NCI-H510A treated with DMSO at 0.1 percent for 48 hours (cell line): ENCODE measurements at regions not wholly inside any gene's neighbourhood (a gene's known extent, or its start where the extent isn't known, plus 50 kb on each side); places are given as distances from the start of the nearest gene placed in this dataset.
A peak's percentile ranks its signal among the peaks of the same experiment; 100 is the strongest.
"Not testable (repeated sequence)": the region's sequence is repeated elsewhere in the genome, so short reads cannot be mapped to it uniquely, and the experiment has no call there.

ENCODE experiments used
- DNase-seq: peaks from one replicate; lab custom pipeline; 2025; lab: John Stamatoyannopoulos, UW

DNA sequence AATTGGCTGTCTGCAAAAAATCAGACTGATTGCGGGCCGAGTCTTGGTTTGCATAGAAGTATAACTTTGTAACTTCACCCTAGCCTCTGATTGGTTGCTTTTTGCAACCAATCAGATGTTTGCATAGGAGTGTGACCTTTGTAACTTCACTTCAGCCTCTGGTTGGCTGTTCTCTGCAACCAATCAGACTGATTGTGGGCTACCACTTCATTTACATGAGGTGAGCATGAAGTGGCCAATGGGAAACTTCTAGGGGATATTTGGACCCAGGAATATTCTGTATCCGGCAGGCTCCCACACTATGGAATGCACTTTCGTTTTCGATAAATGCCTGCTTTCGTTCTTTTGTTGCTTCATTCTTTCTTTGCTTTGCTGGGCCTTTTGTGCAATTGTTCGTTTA lies 667.7 kb downstream of the FAM133A start:
- not testable (repeated sequence) for DNase-seq

- DNase-seq, result no peak
Measured at GRCh38 chrX:94361241-94361640, 687.2 kb downstream of the FAM133A start.

- no peak for DNase-seq
Measured at GRCh38 chrX:94365736-94366135, 691.7 kb downstream of the FAM133A start.

DNA sequence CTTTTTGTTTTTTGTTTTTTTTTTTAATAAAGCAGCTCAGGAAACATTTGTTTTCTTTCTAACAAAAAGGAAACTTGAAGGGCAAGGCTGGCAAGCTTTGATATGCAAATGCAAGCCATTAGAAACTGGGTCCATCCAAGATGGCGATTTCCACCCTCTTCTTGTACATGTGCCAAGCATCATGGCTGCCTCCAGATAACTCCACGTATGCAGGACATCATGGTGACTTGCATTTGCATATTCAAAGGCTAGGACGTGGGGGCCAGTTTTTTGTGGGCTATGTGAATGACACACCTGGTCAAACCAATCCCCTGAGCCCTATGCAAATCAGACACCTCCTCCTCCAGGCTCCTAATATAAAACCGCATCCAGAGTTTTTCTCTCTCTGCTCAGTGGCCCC lies 692.6 kb downstream of the FAM133A start:
- DNase-seq, result no peak

GRCh38 chrX:94389044-94389443 lies 715.0 kb downstream of the FAM133A start:
- no peak for DNase-seq

DNA sequence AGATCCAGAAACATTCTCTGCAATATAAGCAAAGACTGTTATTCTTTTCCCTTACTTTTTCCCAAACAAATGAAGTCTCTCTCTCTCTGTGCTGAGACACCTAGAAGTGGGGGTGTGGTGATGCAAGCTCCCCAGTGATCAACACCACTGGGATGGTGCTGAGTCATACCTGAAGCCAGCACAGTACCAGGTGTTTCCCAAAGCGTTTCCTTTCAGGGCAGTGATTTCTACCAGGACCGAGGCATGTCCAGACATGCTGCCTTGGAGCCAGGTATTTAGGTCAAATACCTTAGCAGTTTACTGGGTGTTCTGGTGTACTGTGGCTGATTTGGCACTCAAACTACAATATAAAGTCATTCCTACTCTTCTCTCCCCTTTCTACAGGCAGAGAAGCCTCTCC lies 726.5 kb downstream of the FAM133A start:
- DNase-seq, result no peak

GRCh38 chrX:94401426-94401825 lies 727.4 kb downstream of the FAM133A start:
- peak; percentile 14 for DNase-seq

- DNase-seq, result no peak
Measured at GRCh38 chrX:94414746-94415145, 740.7 kb downstream of the FAM133A start.

- DNase-seq, result no peak
Measured at GRCh38 chrX:94418065-94418464, 744.1 kb downstream of the FAM133A start.

DNA sequence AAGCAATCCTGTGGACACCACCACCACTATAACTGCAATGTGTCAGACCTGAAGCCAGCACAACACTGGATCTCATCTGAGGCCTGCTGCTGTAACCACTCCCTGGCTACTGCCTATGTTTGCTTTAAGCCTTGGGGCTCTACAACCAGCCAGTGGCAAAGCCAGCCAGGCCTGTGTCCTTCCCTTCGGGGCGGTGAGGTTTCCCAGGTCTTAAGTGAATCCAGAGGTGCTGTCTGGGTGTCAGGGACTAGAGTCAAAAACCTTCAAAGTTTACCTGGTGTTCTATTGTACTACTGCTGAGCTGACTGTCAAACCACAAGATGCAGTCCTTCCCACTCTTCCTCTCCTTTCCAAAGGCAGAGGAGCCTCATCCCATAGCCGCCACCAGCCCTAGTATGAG lies 750.5 kb downstream of the FAM133A start:
- DNase-seq, result no peak

DNA sequence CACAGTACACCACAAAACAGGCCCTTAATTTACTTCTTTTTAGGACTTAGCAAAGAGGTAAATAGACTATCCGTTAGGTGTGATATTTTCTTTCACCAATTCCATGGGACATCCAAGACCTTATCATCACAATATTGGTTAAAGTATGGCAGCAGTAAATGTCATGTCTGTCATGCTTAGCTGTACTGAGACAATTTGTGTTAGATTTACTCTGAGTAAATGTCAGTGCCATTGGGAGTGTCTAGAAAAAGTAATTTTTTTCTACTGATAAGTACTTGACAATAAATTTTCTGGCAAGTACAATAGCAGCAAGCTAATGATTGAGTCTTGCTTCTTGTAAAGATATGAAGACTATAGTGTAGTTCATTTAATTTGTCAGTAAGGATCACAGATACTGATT lies 756.1 kb downstream of the FAM133A start:
- no peak for DNase-seq

DNA sequence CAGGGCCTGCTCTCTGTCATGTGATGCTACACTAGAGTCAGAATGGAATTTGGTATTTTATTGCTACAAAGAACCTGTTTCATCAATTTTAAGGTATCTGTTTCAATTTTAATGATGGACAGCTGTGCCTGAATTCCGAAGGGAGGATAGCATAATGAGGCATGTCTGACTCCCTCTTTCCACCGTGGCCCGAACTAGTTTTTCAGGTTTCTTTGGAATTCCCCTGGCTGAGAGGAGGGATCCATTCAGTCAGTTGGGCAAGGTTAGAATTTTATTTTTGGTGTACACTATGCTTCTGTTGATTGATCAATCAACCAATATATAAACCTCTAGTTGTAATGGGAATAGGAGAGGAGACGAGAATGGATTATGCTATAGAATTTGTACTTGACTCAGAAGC lies 761.8 kb downstream of the FAM133A start:
- DNase-seq, result no peak

DNA sequence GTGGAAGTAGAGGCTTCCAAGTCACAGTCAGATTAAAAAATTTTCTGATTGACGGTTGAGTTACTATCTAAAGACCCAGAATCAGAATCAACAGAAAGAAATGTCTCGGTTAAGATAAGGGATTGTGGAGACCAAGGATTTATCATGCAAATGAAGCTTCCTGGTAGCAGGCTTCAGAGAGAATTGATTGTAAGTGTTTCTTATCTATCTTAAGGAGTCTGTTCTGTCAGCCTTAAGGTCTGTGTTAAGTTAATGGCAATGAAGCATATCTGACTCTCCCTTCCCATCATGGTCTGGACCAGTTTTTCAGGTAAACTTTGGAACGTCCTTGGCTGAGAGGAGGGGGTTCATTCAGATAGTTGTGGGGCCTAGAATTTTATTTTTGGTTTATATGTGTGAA lies 780.2 kb downstream of the FAM133A start:
- no peak for DNase-seq

- DNase-seq, result no peak
Measured at GRCh38 chrX:94454606-94455005, 780.6 kb downstream of the FAM133A start.

GRCh38 chrX:94455782-94456181 lies 781.8 kb downstream of the FAM133A start:
- no peak for DNase-seq

DNA sequence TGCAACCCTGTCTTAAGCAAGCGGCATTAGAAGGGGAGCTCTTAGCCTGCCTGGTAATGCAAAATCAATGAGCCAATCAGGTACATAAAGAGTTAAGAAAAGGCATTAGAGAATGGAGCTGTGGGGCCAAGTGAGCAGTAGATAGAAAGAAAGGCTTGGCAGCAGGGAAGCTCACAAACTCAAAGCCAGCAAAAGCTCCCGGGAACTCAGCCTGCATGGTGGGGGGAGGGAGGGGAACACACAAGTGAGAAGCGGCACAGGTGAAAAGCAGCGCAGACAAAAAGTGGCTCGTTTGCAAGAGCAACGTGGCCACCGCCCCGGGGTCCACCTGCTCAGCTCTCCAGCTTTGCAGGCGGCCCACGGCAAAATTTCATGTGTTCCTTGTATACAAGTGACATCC lies 818.5 kb downstream of the FAM133A start:
- DNase-seq, result no peak

DNA sequence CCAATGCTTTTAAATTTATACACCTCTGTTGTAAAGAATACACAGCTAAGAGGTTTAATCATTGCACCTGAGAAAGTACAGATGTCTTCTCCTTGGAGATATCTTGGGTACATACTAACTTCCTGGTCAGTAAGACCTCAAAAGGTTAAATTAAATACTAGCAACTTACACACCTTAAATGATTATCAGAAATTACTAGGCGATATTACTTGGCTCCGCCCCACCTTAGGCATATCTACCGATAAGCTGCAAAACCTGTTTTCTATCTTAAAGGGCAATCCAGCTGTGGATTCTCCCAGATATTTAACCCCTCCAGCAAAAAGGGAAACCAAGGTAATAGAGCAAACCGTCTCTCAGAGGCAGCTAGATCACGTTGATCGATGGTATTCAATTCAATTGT lies 819.4 kb downstream of the FAM133A start:
- DNase-seq, result no peak

GRCh38 chrX:94511564-94511963 lies 837.6 kb downstream of the FAM133A start:
- DNase-seq, result no peak

DNA sequence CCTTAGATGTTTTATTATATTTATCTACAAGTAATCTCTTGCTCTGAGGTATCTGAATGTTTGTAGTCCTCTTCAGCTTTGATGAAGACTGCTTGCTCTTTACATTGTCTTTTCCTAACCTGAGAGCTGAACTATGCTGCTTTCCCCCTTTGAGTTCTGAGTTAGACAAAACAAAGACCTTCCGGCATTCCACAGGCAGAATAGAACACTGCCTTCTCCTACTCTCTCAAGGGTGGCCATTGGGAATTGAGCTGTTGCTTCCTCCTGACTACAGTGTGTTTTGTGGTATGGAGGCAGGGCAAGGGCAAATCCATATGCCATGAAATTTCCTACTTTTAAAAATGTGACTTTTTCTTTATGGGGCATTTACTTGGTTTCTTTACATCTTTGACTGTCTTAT lies 841.0 kb downstream of the FAM133A start:
- no peak for DNase-seq

GRCh38 chrX:94524867-94525266 lies 850.9 kb downstream of the FAM133A start:
- DNase-seq, result no peak

GRCh38 chrX:94545722-94546121 lies 871.7 kb downstream of the FAM133A start:
- DNase-seq, result no peak

GRCh38 chrX:94551831-94552230 lies 877.8 kb downstream of the FAM133A start:
- no peak for DNase-seq

- no peak for DNase-seq
Measured at GRCh38 chrX:94560930-94561329, 886.9 kb downstream of the FAM133A start.

GRCh38 chrX:94576367-94577004 lies 902.5 kb downstream of the FAM133A start:
- DNase-seq, result no peak

GRCh38 chrX:94600077-94600476 lies 926.1 kb downstream of the FAM133A start:
- DNase-seq, result no peak
